HCT116 (cell line): ENCODE measurements at regions not wholly inside any gene's neighbourhood (a gene's known extent, or its start where the extent isn't known, plus 50 kb on each side); places are given as distances from the start of the nearest gene placed in this dataset.

ENCODE experiments used
- EZH2 ChIP-seq: fragments of 200-600 bp; sonication (generic); IDR thresholded peaks from 2 replicates; pipeline ENCODE4 v1.6.1; 2017; ENCODE audit warnings: antibody characterized with exemption, mixed run types
- POLR2A ChIP-seq: IDR thresholded peaks from 2 replicates; pipeline ENCODE4 v1.7.0; 2011; ENCODE audit warnings: borderline replicate concordance; ENCODE audit not compliant: insufficient read depth, insufficient read length; ENCODE audit errors: extremely low read depth
- SIN3A ChIP-seq: IDR thresholded peaks from 2 replicates; pipeline ENCODE4 v1.6.1; 2012; ENCODE audit warnings: low read depth
- TF ChIP-seq, protein P1 (sequence below), 3 experiments: fragments of 200-600 bp in 1 of 3; sonication (generic) in 1 of 3; IDR thresholded peaks in 2 of 3; conservative IDR thresholded peaks in 1 of 3; 2 replicates each; pipeline ENCODE4 v1.5.1; 2012 to 2017; ENCODE audit warnings: low read depth in 2 of 3, low read length in 2 of 3, antibody characterized with exemption in 1 of 3, borderline replicate concordance in 1 of 3, control low read depth in 1 of 3, mild to moderate bottlenecking in 1 of 3, mixed read lengths in 1 of 3, mixed run types in 1 of 3, moderate library complexity in 1 of 3; ENCODE audit not compliant: insufficient read depth in 1 of 3

DNA sequence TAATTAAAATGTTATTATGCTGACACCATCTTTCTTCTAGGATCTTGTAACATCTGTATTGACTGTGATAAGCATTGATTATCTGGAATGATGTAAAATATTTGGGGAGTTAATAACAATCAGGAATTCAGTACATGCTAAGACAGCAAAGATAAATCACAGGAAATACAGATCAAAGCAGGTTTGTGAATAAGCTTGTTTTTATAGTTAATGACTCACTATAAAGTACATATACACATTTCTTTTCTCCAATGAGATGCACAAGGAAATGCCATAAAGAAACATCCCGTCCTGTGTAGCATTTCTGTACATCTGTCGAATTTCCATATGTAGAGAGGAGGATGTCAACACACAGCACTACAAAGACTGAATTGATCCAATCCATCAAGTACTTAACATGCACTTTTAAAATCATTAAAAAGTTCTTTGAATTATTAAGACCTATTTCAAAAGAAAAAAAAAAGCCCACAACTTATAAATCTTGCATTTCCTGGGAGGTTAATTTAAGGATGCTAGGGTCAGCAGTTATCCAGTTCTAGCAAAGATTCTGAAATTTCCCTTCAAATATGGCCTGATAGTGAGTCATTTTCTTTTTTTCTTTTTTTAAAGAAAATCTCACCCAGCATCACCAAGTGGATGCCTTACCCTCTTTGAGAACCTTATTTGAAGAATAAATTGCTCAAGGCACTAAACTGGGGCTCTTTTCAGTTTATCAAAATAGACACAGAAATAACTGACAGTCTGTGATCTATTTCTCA, 243.2 kb upstream of the NR5A2 start:
- TF ChIP-seq POLR2A (no peak), EZH2 (no peak), SIN3A (no peak)
- TF ChIP-seq, protein P1, sequence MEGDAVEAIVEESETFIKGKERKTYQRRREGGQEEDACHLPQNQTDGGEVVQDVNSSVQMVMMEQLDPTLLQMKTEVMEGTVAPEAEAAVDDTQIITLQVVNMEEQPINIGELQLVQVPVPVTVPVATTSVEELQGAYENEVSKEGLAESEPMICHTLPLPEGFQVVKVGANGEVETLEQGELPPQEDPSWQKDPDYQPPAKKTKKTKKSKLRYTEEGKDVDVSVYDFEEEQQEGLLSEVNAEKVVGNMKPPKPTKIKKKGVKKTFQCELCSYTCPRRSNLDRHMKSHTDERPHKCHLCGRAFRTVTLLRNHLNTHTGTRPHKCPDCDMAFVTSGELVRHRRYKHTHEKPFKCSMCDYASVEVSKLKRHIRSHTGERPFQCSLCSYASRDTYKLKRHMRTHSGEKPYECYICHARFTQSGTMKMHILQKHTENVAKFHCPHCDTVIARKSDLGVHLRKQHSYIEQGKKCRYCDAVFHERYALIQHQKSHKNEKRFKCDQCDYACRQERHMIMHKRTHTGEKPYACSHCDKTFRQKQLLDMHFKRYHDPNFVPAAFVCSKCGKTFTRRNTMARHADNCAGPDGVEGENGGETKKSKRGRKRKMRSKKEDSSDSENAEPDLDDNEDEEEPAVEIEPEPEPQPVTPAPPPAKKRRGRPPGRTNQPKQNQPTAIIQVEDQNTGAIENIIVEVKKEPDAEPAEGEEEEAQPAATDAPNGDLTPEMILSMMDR (IDR thresholded peaks at IDR 0.05 in 2 of 3, conservative IDR thresholded peaks at IDR 0.05 in 1 of 3; ENCODE audit: borderline replicate concordance in 1 of 3, insufficient read depth in 1 of 3, low read depth in 2 of 3, low read length in 2 of 3) = no peak
